GM12892 (cell line): ENCODE measurements at regions not wholly inside any gene's neighbourhood (a gene's known extent, or its start where the extent isn't known, plus 50 kb on each side); places are given as distances from the start of the nearest gene placed in this dataset.

Source experiments
- POLR2A ChIP-seq: IDR thresholded peaks from 2 replicates; pipeline ENCODE4 v1.6.1; 2011; ENCODE audit warnings: low read depth, low read length, control low read depth
- POLR2AphosphoS5 ChIP-seq: IDR thresholded peaks from 2 replicates; pipeline ENCODE4 v1.6.1; 2011; ENCODE audit warnings: low read depth, low read length, control low read depth

- TF ChIP-seq POLR2A = no peak
- TF ChIP-seq POLR2AphosphoS5 = no peak
Measured at GRCh38 chr10:118835682-118836326, 81.0 kb upstream of the CACUL1 start.
